Endodermal cell (in vitro differentiated cells): ENCODE measurements at regions not wholly inside any gene's neighbourhood (a gene's known extent, or its start where the extent isn't known, plus 50 kb on each side); places are given as distances from the start of the nearest gene placed in this dataset.

Experiments
- DNase-seq: peaks from one replicate; pipeline ENCODE4 v3.0.0-alpha.2; 2017
- H3K27ac ChIP-seq: 2 replicates; pipeline ENCODE4 v1.5.1; 2013; ENCODE audit warnings: mild to moderate bottlenecking, low read depth, low read length, moderate library complexity
- H3K27me3 ChIP-seq: 2 replicates; pipeline ENCODE4 v1.6.1; 2013; ENCODE audit warnings: mild to moderate bottlenecking, low read length, moderate library complexity; ENCODE audit not compliant: insufficient read depth, control insufficient read depth, poor library complexity, severe bottlenecking
- H3K36me3 ChIP-seq: 2 replicates; pipeline ENCODE4 v1.7.0; 2013; ENCODE audit warnings: mild to moderate bottlenecking, low read length, moderate library complexity; ENCODE audit not compliant: control insufficient read depth, insufficient read depth
- H3K4me1 ChIP-seq: one replicate; pipeline ENCODE4 v1.7.0; 2013; ENCODE audit warnings: low read length; ENCODE audit not compliant: control insufficient read depth, insufficient read depth
- H3K4me3 ChIP-seq: 2 replicates; pipeline ENCODE4 v1.5.1; 2013; ENCODE audit warnings: mild to moderate bottlenecking, low read length, moderate library complexity
- H3K9ac ChIP-seq: 2 replicates; pipeline ENCODE4 v1.6.1; 2013; ENCODE audit warnings: mild to moderate bottlenecking, low read length, moderate library complexity; ENCODE audit not compliant: poor library complexity, severe bottlenecking; ENCODE audit errors: extremely low read depth
- H3K9me3 ChIP-seq: 2 replicates; pipeline ENCODE4 v1.6.1; 2013; ENCODE audit warnings: mild to moderate bottlenecking, low read length, moderate library complexity; ENCODE audit not compliant: control insufficient read depth
- H3K27ac Mint-ChIP-seq: 2 replicates; pipeline ENCODE4 v1.8.0; 2020; ENCODE audit warnings: mixed read lengths
- H3K27me3 Mint-ChIP-seq: 2 replicates; pipeline ENCODE4 v1.8.0; 2021; ENCODE audit warnings: mild to moderate bottlenecking, mixed read lengths; ENCODE audit not compliant: insufficient read depth
- H3K36me3 Mint-ChIP-seq: 2 replicates; pipeline ENCODE4 v1.8.0; 2020; ENCODE audit warnings: low read depth, mixed read lengths
- H3K4me1 Mint-ChIP-seq: 2 replicates; pipeline ENCODE4 v1.8.0; 2020; ENCODE audit warnings: mixed read lengths
- H3K4me3 Mint-ChIP-seq: 2 replicates; pipeline ENCODE4 v1.8.0; 2020; ENCODE audit warnings: mild to moderate bottlenecking, moderate library complexity, mixed read lengths
- H3K9me3 Mint-ChIP-seq: 2 replicates; pipeline ENCODE4 v1.8.0; 2020; ENCODE audit warnings: mild to moderate bottlenecking, mixed read lengths
- WGBS, 2 experiments: methylation state at CpG; one replicate each; pipeline versions ENCODE4 v1.1.5 to v1.1.7; 2013; ENCODE audit warnings: missing lambda C conversion rate in 2 of 2, mixed read lengths in 1 of 2; ENCODE audit not compliant: insufficient coverage in 1 of 2, insufficient read length in 1 of 2; 5-methylcytosine and 5-hydroxymethylcytosine counted together
- TF ChIP-seq, protein P1 (sequence below): fragments of 200-600 bp; sonication (generic); conservative IDR thresholded peaks from 2 replicates; pipeline ENCODE4 v1.5.0; 2021; ENCODE audit warnings: antibody characterized with exemption, mild to moderate bottlenecking

DNA sequence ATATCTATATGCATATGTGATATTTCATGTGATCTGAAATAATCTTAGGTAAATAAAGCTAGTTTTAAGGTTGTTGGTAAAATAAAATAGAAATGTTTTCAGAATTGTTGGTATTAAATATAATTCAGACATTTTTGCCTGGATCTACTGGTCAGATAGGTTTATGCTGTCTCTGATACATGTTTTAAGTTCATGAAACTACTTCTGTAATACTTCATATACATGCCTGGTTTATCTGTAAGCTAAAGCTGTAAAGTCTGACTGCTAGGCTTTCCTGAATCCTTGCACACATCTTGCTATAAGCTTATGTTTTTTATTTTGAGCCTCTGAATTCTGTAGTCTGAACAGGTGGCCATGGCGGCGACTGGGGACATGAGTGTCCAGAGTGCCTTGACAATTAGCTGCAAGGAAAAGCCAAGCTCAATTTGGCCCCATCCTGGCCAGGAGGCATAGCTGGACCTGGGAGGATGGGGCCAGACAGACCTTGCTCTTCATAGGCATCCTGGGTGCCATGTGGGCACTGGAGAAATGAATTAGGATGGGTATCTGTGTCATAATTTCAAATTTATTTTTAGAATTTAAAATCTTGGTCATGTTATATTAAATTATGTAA is 241.0 kb upstream of the UBASH3B start:
- Histone ChIP-seq H3K27ac (no peak overlapping the region), H3K9ac (no peak overlapping the region), H3K4me3 (no peak overlapping the region), H3K4me1 (no peaks in the 10 kb centered on the region), H3K27me3 (no peaks in the 10 kb centered on the region), H3K9me3 (peaks cover 8% of the 10 kb centered on the region), H3K36me3 (no peaks in the 10 kb centered on the region)
- Mint-ChIP-seq H3K4me1 (no peaks in the 10 kb centered on the region), H3K9me3 (peaks cover 13% of the 10 kb centered on the region), H3K36me3 (no peaks in the 10 kb centered on the region), H3K27me3 (no peaks in the 10 kb centered on the region), H3K4me3 (no peak overlapping the region), H3K27ac (no peak overlapping the region)
- TF ChIP-seq, protein P1, sequence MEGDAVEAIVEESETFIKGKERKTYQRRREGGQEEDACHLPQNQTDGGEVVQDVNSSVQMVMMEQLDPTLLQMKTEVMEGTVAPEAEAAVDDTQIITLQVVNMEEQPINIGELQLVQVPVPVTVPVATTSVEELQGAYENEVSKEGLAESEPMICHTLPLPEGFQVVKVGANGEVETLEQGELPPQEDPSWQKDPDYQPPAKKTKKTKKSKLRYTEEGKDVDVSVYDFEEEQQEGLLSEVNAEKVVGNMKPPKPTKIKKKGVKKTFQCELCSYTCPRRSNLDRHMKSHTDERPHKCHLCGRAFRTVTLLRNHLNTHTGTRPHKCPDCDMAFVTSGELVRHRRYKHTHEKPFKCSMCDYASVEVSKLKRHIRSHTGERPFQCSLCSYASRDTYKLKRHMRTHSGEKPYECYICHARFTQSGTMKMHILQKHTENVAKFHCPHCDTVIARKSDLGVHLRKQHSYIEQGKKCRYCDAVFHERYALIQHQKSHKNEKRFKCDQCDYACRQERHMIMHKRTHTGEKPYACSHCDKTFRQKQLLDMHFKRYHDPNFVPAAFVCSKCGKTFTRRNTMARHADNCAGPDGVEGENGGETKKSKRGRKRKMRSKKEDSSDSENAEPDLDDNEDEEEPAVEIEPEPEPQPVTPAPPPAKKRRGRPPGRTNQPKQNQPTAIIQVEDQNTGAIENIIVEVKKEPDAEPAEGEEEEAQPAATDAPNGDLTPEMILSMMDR = no peak
- no peak for DNase-seq
- 94% methylated on average over 2 of the region's 2 CpGs; no CpG with 5 or more reads in 1 of the 2 experiments for WGBS, 2 experiments

DNA sequence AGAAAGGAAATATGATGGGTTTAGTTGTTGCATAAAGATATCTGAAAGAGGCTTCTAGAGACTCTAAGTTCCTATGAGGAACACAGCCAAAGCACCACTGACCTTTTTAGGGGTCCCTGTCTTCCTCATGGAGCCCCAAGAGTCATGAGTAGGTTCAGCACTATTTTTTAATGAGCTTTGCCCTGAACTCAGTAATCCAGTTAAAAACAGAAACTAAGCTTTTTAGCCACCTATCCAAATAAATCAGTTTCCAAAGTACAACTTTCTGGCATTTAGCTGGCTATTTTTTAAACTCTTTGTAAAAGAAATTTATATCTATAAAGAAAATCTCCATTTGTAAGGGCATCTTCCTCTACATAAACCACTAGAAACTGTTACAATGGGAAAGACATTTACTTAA is 241.8 kb upstream of the UBASH3B start:
- H3K36me3 Mint-ChIP-seq = no peaks in the 10 kb centered on the region
- no peak overlapping the region for H3K4me3 Mint-ChIP-seq
- H3K4me3 ChIP-seq = no peak overlapping the region
- H3K9ac ChIP-seq = no peak overlapping the region
- peaks cover 8% of the 10 kb centered on the region for H3K9me3 ChIP-seq
- H3K27ac Mint-ChIP-seq = no peak overlapping the region
- no peak overlapping the region for H3K27ac ChIP-seq
- no peaks in the 10 kb centered on the region for H3K4me1 Mint-ChIP-seq
- peaks cover 13% of the 10 kb centered on the region for H3K9me3 Mint-ChIP-seq
- TF ChIP-seq, protein P1 = no peak
- H3K27me3 ChIP-seq = no peaks in the 10 kb centered on the region
- H3K27me3 Mint-ChIP-seq = no peaks in the 10 kb centered on the region
- no peak for DNase-seq
- no peaks in the 10 kb centered on the region for H3K36me3 ChIP-seq
- H3K4me1 ChIP-seq = no peaks in the 10 kb centered on the region

DNA sequence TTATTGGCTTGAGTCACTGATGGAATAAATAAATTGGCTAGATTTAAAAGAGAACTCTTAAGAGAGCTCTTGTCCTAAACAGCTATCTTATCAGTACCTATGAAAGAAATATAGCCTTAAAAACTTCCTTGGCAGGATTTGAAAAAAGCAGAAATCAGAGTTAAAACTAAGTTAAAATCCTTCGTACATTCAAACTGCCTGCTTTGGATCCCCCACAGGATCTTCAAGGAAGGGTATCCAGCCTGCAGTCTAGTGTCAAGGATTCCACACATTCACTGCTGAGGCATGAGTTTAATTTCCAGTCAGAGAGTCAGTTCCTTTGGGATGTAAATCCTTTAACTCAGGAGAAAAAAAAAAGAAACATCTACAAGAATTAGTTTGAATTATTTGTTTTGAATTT is 242.9 kb upstream of the UBASH3B start:
- 89 to 93% methylated on average over 1 of the region's 1 CpG for WGBS, 2 experiments
- no peaks in the 10 kb centered on the region for H3K36me3 ChIP-seq
- Mint-ChIP-seq H3K27me3 (no peaks in the 10 kb centered on the region), H3K4me1 (no peaks in the 10 kb centered on the region), H3K9me3 (peaks cover 13% of the 10 kb centered on the region), H3K27ac (no peak overlapping the region), H3K4me3 (no peak overlapping the region), H3K36me3 (no peaks in the 10 kb centered on the region)
- no peak overlapping the region for H3K9ac ChIP-seq
- TF ChIP-seq, protein P1 = no peak
- peaks cover 8% of the 10 kb centered on the region for H3K9me3 ChIP-seq
- H3K4me3 ChIP-seq = no peak overlapping the region
- DNase-seq = no peak
- no peaks in the 10 kb centered on the region for H3K4me1 ChIP-seq
- H3K27ac ChIP-seq = no peak overlapping the region
- H3K27me3 ChIP-seq = no peaks in the 10 kb centered on the region
